ENCODE measurements at regions not wholly inside any gene's neighbourhood (a gene's known extent, or its start where the extent isn't known, plus 50 kb on each side); places are given as distances from the start of the nearest gene placed in this dataset.

GRCh38 chr10:131662851-131663250, 238.0 kb upstream of the PPP2R2D start:
- no peak for TF ChIP-seq CTCF (IDR thresholded peaks at IDR 0.05)
- peaks cover 6% of the 10 kb centered on the region; the same call in 1 of the 2 replicates for H3K36me3 Mint-ChIP-seq (ENCODE audit: low read depth)
- H3K9me3 Mint-ChIP-seq, result peaks cover 63% of the 10 kb centered on the region
- no peaks in the 10 kb centered on the region; the same call in 1 of the 2 replicates for H3K27me3 Mint-ChIP-seq (ENCODE audit: insufficient read depth)
- no peak for DNase-seq
- H3K4me1 Mint-ChIP-seq (ENCODE audit: low read depth), result no peaks in the 10 kb centered on the region
- H3K27ac Mint-ChIP-seq, result no peak overlapping the region
- H3K4me3 Mint-ChIP-seq, result no peak overlapping the region

GRCh38 chr10:131663351-131663750, 237.5 kb upstream of the PPP2R2D start:
- no peak for TF ChIP-seq CTCF (IDR thresholded peaks at IDR 0.05)
- no peak for DNase-seq
- Mint-ChIP-seq H3K27me3 (ENCODE audit: insufficient read depth) (no peaks in the 10 kb centered on the region; the same call in 1 of the 2 replicates), H3K36me3 (ENCODE audit: low read depth) (peaks cover 6% of the 10 kb centered on the region; the same call in 1 of the 2 replicates), H3K4me1 (ENCODE audit: low read depth) (no peaks in the 10 kb centered on the region), H3K4me3 (no peak overlapping the region), H3K27ac (no peak overlapping the region), H3K9me3 (peaks cover 62% of the 10 kb centered on the region)

- Mint-ChIP-seq H3K9me3 (peaks cover 66% of the 10 kb centered on the region), H3K4me1 (ENCODE audit: low read depth) (no peaks in the 10 kb centered on the region), H3K4me3 (no peak overlapping the region), H3K27me3 (ENCODE audit: insufficient read depth) (no peaks in the 10 kb centered on the region), H3K27ac (no peak overlapping the region), H3K36me3 (ENCODE audit: low read depth) (peaks cover 6% of the 10 kb centered on the region; the same call in 1 of the 2 replicates)
- TF ChIP-seq CTCF (IDR thresholded peaks at IDR 0.05), result no peak
- DNase-seq, result no peak
Observed at GRCh38 chr10:131666091-131666490, 234.7 kb upstream of the PPP2R2D start.

- Mint-ChIP-seq H3K27me3 (ENCODE audit: insufficient read depth) (no peaks in the 10 kb centered on the region), H3K9me3 (peaks cover 72% of the 10 kb centered on the region)
Observed at GRCh38 chr10:131667047-131667446, 233.8 kb upstream of the PPP2R2D start.

GRCh38 chr10:131667561-131667960, 233.2 kb upstream of the PPP2R2D start:
- Mint-ChIP-seq H3K4me3 (no peak overlapping the region), H3K36me3 (ENCODE audit: low read depth) (peaks cover 6% of the 10 kb centered on the region; the same call in 1 of the 2 replicates), H3K27me3 (ENCODE audit: insufficient read depth) (no peaks in the 10 kb centered on the region), H3K9me3 (peaks cover 77% of the 10 kb centered on the region), H3K4me1 (ENCODE audit: low read depth) (no peaks in the 10 kb centered on the region), H3K27ac (no peak overlapping the region)
- no peak for TF ChIP-seq CTCF (IDR thresholded peaks at IDR 0.05)
- DNase-seq, result no peak

More at GRCh38 chr10:131667047-131667446, 233.8 kb upstream of the PPP2R2D start:
- H3K4me1 Mint-ChIP-seq (ENCODE audit: low read depth), result no peaks in the 10 kb centered on the region
- H3K27ac Mint-ChIP-seq, result no peak overlapping the region
- H3K4me3 Mint-ChIP-seq, result no peak overlapping the region
- no peak for TF ChIP-seq CTCF (IDR thresholded peaks at IDR 0.05)
- no peak for DNase-seq
- H3K36me3 Mint-ChIP-seq (ENCODE audit: low read depth), result peaks cover 6% of the 10 kb centered on the region; the same call in 1 of the 2 replicates

GRCh38 chr10:131668903-131669302, 231.9 kb upstream of the PPP2R2D start:
- no peak overlapping the region for H3K4me3 Mint-ChIP-seq
- no peak for TF ChIP-seq CTCF (IDR thresholded peaks at IDR 0.05)
- peaks cover 78% of the 10 kb centered on the region for H3K9me3 Mint-ChIP-seq
- H3K27me3 Mint-ChIP-seq (ENCODE audit: insufficient read depth), result no peaks in the 10 kb centered on the region
- peaks cover 6% of the 10 kb centered on the region; the same call in 1 of the 2 replicates for H3K36me3 Mint-ChIP-seq (ENCODE audit: low read depth)
- no peak overlapping the region for H3K27ac Mint-ChIP-seq
- no peaks in the 10 kb centered on the region for H3K4me1 Mint-ChIP-seq (ENCODE audit: low read depth)
- no peak for DNase-seq
